Naive B cell (primary cell): ENCODE measurements at regions not wholly inside any gene's neighbourhood (a gene's known extent, or its start where the extent isn't known, plus 50 kb on each side); places are given as distances from the start of the nearest gene placed in this dataset.
A peak's percentile ranks its signal among the peaks of the same experiment; 100 is the strongest.

Experiments used
- ATAC-seq, 2 donors: fragments of 150-1000 bp; cut with Tn5 transposase; 2 replicates each; pipeline ENCODE4 v1.10.0; 2021; ENCODE audit warnings: low read depth in 2 of 2, mild to moderate bottlenecking in 2 of 2, moderate library complexity in 2 of 2
- DNase-seq: peaks from one replicate; pipeline ENCODE4 v3.0.0; 2022
- H3K27ac Mint-ChIP-seq, 6 donors: one replicate each; pipeline ENCODE4 v1.8.0; 2020 to 2022; ENCODE audit warnings: mild to moderate bottlenecking in 6 of 6, mixed read lengths in 6 of 6, moderate library complexity in 5 of 6, inconsistent platforms in 2 of 6
- H3K27me3 Mint-ChIP-seq, 3 donors: one replicate each; pipeline ENCODE4 v1.8.0; 2021 to 2022; ENCODE audit warnings: mixed read lengths in 3 of 3, mild to moderate bottlenecking in 1 of 3
- H3K36me3 Mint-ChIP-seq, 2 donors: one replicate each; pipeline ENCODE4 v1.8.0; 2020 to 2022; ENCODE audit warnings: mixed read lengths in 2 of 2, inconsistent platforms in 1 of 2, mild to moderate bottlenecking in 1 of 2
- H3K4me1 Mint-ChIP-seq, 3 donors: one replicate each; pipeline ENCODE4 v1.8.0; 2020 to 2022; ENCODE audit warnings: mixed read lengths in 3 of 3, inconsistent platforms in 1 of 3, mild to moderate bottlenecking in 1 of 3, moderate library complexity in 1 of 3
- H3K4me3 Mint-ChIP-seq, 8 donors: one replicate each; pipeline ENCODE4 v1.8.0; 2020 to 2022; ENCODE audit warnings: mild to moderate bottlenecking in 8 of 8, mixed read lengths in 8 of 8, moderate library complexity in 8 of 8, inconsistent platforms in 2 of 8
- H3K9me3 Mint-ChIP-seq, 7 donors: one replicate each; pipeline ENCODE4 v1.8.0; 2020 to 2022; ENCODE audit warnings: mixed read lengths in 7 of 7, mild to moderate bottlenecking in 5 of 7, inconsistent platforms in 2 of 7, moderate library complexity in 1 of 7

DNA sequence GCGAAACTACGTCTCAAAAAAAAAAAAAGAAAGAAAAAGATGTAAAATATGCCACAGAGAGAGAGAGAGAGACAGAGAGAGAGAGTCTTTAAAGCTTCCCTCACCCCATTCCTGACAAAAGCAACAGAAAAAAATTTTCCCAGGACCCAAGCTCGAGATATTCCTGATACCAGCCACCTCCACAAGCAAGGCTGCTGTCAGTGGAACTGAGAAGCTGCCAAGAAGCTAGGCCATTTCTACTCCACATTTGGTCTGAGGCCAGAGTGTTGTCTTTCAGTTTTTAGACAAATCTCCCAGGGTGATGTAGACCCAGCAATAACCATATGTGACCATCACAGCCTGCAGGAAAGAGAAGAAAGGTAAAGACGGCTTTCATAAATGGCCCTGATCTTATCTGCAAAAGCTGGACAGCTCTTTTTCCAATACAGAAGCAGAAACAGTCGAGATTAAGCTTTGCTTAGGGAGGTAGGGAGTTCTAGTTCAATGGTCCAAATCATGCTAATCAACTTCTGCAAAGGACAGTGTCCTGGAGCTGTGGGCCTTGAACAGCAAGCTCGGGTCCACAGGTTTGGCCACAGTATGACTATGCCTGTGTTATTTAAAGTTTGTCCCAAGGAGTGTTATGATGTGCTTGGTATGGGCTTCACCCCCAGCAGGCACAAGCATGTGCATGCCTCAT lies 130.3 kb upstream of the NUDT4 start:
- Mint-ChIP-seq H3K4me1 (peaks cover 32 to 59% (median 58%) of the 10 kb centered on the region in 3 donors), H3K4me3 (no peak overlapping the region), H3K27ac (peak overlapping the region in 3 of 6 donors; percentile 79 to 91 (median 80))

DNA sequence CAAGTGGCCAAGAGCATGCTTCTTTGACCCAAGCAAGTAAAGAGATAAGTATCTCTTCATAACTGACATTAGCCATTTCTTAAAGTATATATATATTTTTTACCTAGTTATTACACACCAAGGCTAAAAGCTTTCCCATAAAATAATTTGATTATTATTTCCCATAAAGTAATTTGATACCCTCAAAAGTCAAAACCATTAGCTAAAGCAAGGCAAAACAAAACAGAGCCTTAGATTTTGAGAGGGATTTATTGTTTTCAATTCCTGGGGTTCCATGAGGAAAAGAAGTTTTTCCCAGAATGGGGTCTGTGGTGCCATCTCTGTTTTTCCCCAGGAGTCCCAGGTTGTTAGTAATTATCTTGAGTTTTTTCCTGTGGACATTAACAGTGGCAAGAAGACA lies 125.5 kb upstream of the NUDT4 start:
- Mint-ChIP-seq H3K9me3 (peaks cover 6 to 23% (median 16%) of the 10 kb centered on the region in 7 donors), H3K36me3 (peaks cover 13 to 17% of the 10 kb centered on the region in 2 donors), H3K4me3 (no peak overlapping the region), H3K4me1 (peaks cover 12 to 29% (median 20%) of the 10 kb centered on the region in 3 donors), H3K27ac (no peak overlapping the region), H3K27me3 (no peaks in the 10 kb centered on the region)
- DNase-seq (no peak), ATAC-seq (no peak)

More for the DNA sequence above, 130.3 kb upstream of the NUDT4 start:
- Mint-ChIP-seq H3K9me3 (peaks cover 0 to 1% (median 0%) of the 10 kb centered on the region in 7 donors), H3K36me3 (no peaks in the 10 kb centered on the region), H3K27me3 (no peaks in the 10 kb centered on the region)
- no peak for DNase-seq
- no peak for ATAC-seq

- DNase-seq (no peak), ATAC-seq (no peak)
- no peak overlapping the region for H3K27ac Mint-ChIP-seq
- H3K4me3 Mint-ChIP-seq: no peak overlapping the region
- H3K4me1 Mint-ChIP-seq: peaks cover 0 to 2% (median under 1%) of the 10 kb centered on the region in 3 donors
- no peaks in the 10 kb centered on the region for H3K27me3 Mint-ChIP-seq
- H3K9me3 Mint-ChIP-seq: peaks cover 6 to 23% (median 16%) of the 10 kb centered on the region in 7 donors
- peaks cover 13 to 17% of the 10 kb centered on the region in 2 donors for H3K36me3 Mint-ChIP-seq
Measured at GRCh38 chr12:93254911-93255310, 122.8 kb upstream of the NUDT4 start.

DNA sequence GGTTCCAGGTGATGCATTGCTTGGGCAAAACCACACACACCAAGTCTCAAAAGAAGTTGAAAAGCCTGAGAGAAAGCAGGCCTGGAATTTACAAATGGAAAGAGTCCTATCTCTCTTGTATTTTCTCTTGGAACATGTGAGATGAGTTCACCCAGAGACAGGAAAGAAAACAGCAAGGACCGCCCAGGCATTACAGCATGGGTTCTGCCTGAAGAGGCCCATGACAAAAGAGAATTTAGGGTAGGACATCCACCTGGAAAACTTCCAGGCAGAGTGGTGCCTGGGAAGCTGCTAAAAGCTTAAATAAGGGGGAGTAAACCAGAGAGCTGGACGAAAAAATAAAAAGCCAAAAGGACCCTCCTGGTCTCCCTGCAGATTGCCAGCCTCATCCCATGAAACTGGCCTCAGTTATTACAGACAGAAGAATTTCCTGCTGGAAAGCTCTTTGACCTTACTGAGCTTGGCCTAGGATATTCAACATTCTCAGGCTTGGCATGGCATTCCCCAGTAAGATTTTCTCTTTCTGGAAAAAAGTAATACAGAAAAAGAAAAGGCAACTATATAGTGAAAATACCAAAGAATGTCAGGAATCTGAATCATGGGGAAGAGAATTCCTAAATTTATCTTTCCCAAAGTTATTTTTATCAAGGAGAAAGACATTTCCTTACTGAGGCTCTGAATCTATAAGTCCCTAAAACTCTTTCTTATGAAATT lies 121.3 kb upstream of the NUDT4 start:
- DNase-seq (no peak), ATAC-seq (no peak)
- H3K4me3 Mint-ChIP-seq: no peak overlapping the region
- H3K27me3 Mint-ChIP-seq: no peaks in the 10 kb centered on the region
- no peaks in the 10 kb centered on the region for H3K4me1 Mint-ChIP-seq
- peaks cover 13 to 17% of the 10 kb centered on the region in 2 donors for H3K36me3 Mint-ChIP-seq
- H3K9me3 Mint-ChIP-seq: peaks cover 6 to 23% (median 16%) of the 10 kb centered on the region in 7 donors
- H3K27ac Mint-ChIP-seq: no peak overlapping the region

- ATAC-seq (no peak), DNase-seq (no peak)
- Mint-ChIP-seq H3K9me3 (no peaks in the 10 kb centered on the region), H3K4me3 (no peak overlapping the region), H3K4me1 (no peaks in the 10 kb centered on the region), H3K27ac (no peak overlapping the region), H3K36me3 (no peaks in the 10 kb centered on the region), H3K27me3 (no peaks in the 10 kb centered on the region)
Measured at GRCh38 chr12:93261505-93262094, 116.1 kb upstream of the NUDT4 start.

DNA sequence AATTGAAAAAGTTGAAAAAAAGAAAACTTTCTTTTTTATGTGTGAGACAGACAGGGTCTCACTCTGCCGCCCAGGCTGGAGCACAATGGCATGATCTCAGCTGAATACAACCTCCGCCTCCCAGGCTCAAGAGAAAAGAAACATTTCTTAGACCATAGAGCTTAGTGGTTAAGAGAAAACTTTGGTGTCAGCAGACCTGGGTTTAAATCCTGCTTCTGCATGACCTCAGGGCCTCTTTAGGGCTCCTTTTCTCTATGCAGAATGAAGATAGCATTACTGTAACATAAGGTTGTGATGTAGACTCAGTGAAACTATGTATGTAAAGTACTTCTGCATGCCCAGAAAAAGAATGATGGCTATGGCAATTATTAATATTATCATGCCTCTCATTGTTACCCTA lies 104.7 kb upstream of the NUDT4 start:
- Mint-ChIP-seq H3K4me1 (peaks cover 0 to 3% (median 0%) of the 10 kb centered on the region in 3 donors), H3K27ac (no peak overlapping the region), H3K4me3 (no peak overlapping the region), H3K27me3 (peaks cover 0 to 5% (median 0%) of the 10 kb centered on the region in 3 donors), H3K36me3 (peaks cover 0 to 5% of the 10 kb centered on the region in 2 donors), H3K9me3 (peaks cover 0 to 25% (median 2%) of the 10 kb centered on the region in 7 donors)
- no peak for DNase-seq
- no peak for ATAC-seq

DNA sequence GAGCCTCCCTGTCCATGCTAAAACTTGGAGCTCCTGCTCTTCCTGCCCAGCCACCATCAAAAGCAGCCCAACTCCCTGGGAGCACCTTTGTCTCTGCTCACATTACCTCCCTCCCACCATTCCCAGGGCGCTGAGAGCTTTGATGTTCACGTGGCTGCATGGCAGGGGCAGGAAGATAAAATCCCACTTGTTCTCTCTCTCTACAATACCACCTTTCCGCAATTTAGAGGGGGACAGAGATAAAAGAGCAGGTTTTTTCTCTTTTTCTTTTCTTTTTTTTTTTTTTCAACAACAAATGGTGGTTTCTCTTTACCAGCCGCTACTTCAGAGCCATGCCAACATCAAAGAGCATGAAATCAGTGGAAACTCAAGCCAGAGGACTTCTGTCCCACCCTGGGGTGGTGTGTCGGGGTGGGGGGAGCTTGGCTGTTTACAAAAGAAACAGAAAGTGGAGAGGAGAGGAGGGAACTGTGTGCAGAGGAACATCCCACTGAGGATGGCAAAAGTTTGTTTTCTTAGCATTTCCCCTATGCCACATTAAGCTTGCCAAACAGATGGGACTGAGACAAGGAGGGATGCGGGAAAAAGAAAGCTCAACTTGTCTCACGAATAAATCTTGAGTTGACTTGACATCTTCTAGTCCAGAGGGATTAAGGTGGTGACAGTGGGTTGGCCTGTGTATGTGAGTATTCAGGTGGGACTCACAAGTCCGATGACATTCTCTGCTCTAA lies 103.7 kb upstream of the NUDT4 start:
- peaks cover 0 to 5% of the 10 kb centered on the region in 2 donors for H3K36me3 Mint-ChIP-seq
- H3K4me1 Mint-ChIP-seq: peaks cover 0 to 3% (median 0%) of the 10 kb centered on the region in 3 donors
- H3K9me3 Mint-ChIP-seq: peaks cover 0 to 25% (median 2%) of the 10 kb centered on the region in 7 donors
- no peak overlapping the region for H3K4me3 Mint-ChIP-seq
- H3K27ac Mint-ChIP-seq: peak overlapping the region in 2 of 6 donors; percentile 11 to 27
- DNase-seq: no peak
- peaks cover 0 to 5% (median 4%) of the 10 kb centered on the region in 3 donors for H3K27me3 Mint-ChIP-seq
- no peak for ATAC-seq

DNA sequence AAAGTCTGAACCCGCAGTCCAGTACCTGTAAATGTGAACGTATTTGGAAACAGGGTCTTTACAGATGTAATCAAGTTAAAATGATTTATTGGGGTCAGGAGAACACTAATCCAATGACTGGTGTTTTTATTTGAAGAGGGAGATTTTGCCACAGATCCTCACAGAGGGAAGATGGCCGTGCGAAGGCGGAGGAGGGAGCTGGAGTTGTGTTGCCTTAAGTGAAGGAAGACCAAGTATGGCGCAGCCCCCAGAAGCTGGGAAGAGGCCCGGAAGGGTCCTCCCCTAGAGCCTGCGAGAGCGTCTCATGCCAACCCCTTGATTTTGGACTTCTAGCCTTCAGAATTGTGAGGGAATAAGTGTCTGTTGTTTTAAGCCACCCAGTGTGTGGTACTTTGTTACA lies 102.8 kb upstream of the NUDT4 start:
- peaks cover 0 to 17% (median 2%) of the 10 kb centered on the region in 7 donors for H3K9me3 Mint-ChIP-seq
- no peak overlapping the region for H3K27ac Mint-ChIP-seq
- H3K4me1 Mint-ChIP-seq: peaks cover 0 to 3% (median 0%) of the 10 kb centered on the region in 3 donors
- H3K36me3 Mint-ChIP-seq: peaks cover 0 to 5% of the 10 kb centered on the region in 2 donors
- no peak for DNase-seq
- peaks cover 0 to 9% (median 5%) of the 10 kb centered on the region in 3 donors for H3K27me3 Mint-ChIP-seq
- no peak overlapping the region for H3K4me3 Mint-ChIP-seq
- ATAC-seq: no peak

DNA sequence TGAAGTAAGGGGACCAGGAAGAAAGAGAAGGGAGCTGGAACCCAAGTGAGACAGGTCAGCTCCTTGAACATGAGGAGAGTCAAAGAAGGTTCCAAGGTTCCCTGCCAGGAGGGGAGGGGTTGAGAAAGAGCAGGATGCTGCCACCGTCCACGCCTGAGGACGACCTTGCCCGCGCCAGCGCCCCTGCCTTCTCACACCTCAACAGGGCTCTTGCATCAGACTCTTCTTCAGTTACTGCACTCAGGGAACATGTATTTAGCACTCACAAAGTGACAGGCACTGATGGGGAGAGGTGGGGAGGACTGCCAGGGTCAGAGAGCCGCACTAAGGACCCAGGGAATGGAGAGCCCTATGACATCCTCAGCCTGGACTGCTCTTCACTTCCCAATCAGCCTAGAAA lies 102.1 kb upstream of the NUDT4 start:
- no peak for ATAC-seq

GRCh38 chr12:93279565-93280412 lies 97.9 kb upstream of the NUDT4 start:
- peaks cover 0 to 3% (median 0%) of the 10 kb centered on the region in 7 donors for H3K9me3 Mint-ChIP-seq
- peak overlapping the region in 2 of 6 donors; percentile 2 to 19 for H3K27ac Mint-ChIP-seq
- H3K4me1 Mint-ChIP-seq: no peaks in the 10 kb centered on the region
- peaks cover 0 to 11% (median 5%) of the 10 kb centered on the region in 3 donors for H3K27me3 Mint-ChIP-seq
- ATAC-seq (no peak), DNase-seq (no peak)
- H3K36me3 Mint-ChIP-seq: no peaks in the 10 kb centered on the region
- no peak overlapping the region for H3K4me3 Mint-ChIP-seq

More for the DNA sequence above, 102.1 kb upstream of the NUDT4 start:
- Mint-ChIP-seq H3K27me3 (peaks cover 0 to 11% (median 5%) of the 10 kb centered on the region in 3 donors), H3K4me3 (no peak overlapping the region), H3K9me3 (peaks cover 0 to 13% (median 2%) of the 10 kb centered on the region in 7 donors), H3K36me3 (peaks cover 0 to 5% of the 10 kb centered on the region in 2 donors), H3K4me1 (peaks cover 0 to 3% (median 0%) of the 10 kb centered on the region in 3 donors), H3K27ac (no peak overlapping the region)
- no peak for DNase-seq

- Mint-ChIP-seq H3K27ac (no peak overlapping the region), H3K4me1 (no peaks in the 10 kb centered on the region), H3K36me3 (no peaks in the 10 kb centered on the region), H3K9me3 (peaks cover 0 to 3% (median 0%) of the 10 kb centered on the region in 7 donors), H3K27me3 (no peaks in the 10 kb centered on the region), H3K4me3 (no peak overlapping the region)
- no peak for ATAC-seq
- no peak for DNase-seq
Measured at GRCh38 chr12:93287149-93287548, 90.6 kb upstream of the NUDT4 start.

GRCh38 chr12:93288626-93289025 lies 89.1 kb upstream of the NUDT4 start:
- ATAC-seq (no peak), DNase-seq (no peak)
- Mint-ChIP-seq H3K27ac (peak overlapping the region in 2 of 6 donors; percentile 4 to 63), H3K36me3 (no peaks in the 10 kb centered on the region), H3K4me3 (no peak overlapping the region), H3K4me1 (peaks cover 0 to 2% (median 0%) of the 10 kb centered on the region in 3 donors), H3K27me3 (peaks cover 0 to 2% (median 0%) of the 10 kb centered on the region in 3 donors), H3K9me3 (peaks cover 0 to 3% (median 0%) of the 10 kb centered on the region in 7 donors)
